Parathyroid adenoma (tissue), 2 donors: ENCODE measurements at regions not wholly inside any gene's neighbourhood (a gene's known extent, or its start where the extent isn't known, plus 50 kb on each side); places are given as distances from the start of the nearest gene placed in this dataset.
A peak's percentile ranks its signal among the peaks of the same experiment; 100 is the strongest.

Source experiments
- H2AFZ ChIP-seq: fragments of 300-600 bp; sonication (generic); one replicate; pipeline ENCODE4 v1.7.0; 2017; ENCODE audit warnings: antibody characterized with exemption, mild to moderate bottlenecking
- H3K27ac ChIP-seq: fragments of 300-600 bp; sonication (generic); one replicate; pipeline ENCODE4 v1.7.0; 2017
- H3K27me3 ChIP-seq: fragments of 300-600 bp; sonication (generic); one replicate; pipeline ENCODE4 v1.7.0; 2017; ENCODE audit warnings: low read length; ENCODE audit not compliant: control insufficient read depth, insufficient read depth
- H3K36me3 ChIP-seq: fragments of 300-600 bp; sonication (generic); one replicate; pipeline ENCODE4 v1.7.0; 2017; ENCODE audit warnings: low read length; ENCODE audit not compliant: control insufficient read depth, insufficient read depth
- H3K4me1 ChIP-seq: fragments of 300-600 bp; sonication (generic); one replicate; pipeline ENCODE4 v1.7.0; 2017; ENCODE audit warnings: control low read depth
- H3K4me2 ChIP-seq: fragments of 300-600 bp; sonication (generic); one replicate; pipeline ENCODE4 v1.7.0; 2017; ENCODE audit warnings: low read length
- H3K4me3 ChIP-seq: fragments of 300-600 bp; sonication (generic); one replicate; pipeline ENCODE4 v1.7.0; 2017; ENCODE audit warnings: low read depth, low read length
- H3K79me2 ChIP-seq: fragments of 300-600 bp; sonication (generic); one replicate; pipeline ENCODE4 v1.7.0; 2017; ENCODE audit warnings: control low read depth
- H3K9ac ChIP-seq: fragments of 300-600 bp; sonication (generic); one replicate; pipeline ENCODE4 v1.7.0; 2017; ENCODE audit warnings: mild to moderate bottlenecking
- H3K9me3 ChIP-seq: fragments of 300-600 bp; sonication (generic); one replicate; pipeline ENCODE4 v1.7.0; 2017; ENCODE audit warnings: low read length; ENCODE audit not compliant: control insufficient read depth
- TF ChIP-seq, protein P1 (sequence below): fragments of 300-600 bp; sonication (generic); IDR thresholded peaks from one replicate; pipeline ENCODE4 v1.7.0; 2017; ENCODE audit warnings: antibody characterized with exemption, mild to moderate bottlenecking
- donor health status: primary hyperparathyroidism.

DNA sequence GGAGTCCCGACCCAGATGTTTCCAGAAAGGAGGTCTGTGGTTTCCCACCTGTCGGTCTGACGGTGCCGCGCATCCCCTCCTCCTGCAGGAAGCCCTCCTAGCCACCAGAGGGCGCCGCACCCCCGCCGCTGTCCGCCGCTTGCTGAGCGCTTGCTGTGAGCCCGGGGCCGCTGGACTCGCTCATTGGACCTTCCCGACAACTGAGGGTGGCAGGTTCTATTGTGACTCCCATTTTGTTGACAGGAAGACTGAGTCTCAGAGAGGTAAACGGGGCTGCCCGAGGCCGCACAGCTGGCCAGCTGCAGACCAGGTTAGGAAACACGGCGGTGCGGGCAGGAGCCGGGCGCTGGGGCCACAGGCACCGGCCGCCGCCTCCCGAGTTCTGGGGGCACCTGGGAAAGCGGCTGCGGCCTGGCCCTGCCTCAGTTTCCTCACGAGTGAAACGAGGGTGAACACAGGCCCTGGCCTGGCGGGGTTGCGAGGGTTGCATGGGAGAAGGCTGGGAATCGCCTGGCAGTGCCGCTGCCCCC is 191.1 kb upstream of the CIBAR2 start:
- H3K27me3 ChIP-seq, result no peaks in the 10 kb centered on the region
- TF ChIP-seq, protein P1, sequence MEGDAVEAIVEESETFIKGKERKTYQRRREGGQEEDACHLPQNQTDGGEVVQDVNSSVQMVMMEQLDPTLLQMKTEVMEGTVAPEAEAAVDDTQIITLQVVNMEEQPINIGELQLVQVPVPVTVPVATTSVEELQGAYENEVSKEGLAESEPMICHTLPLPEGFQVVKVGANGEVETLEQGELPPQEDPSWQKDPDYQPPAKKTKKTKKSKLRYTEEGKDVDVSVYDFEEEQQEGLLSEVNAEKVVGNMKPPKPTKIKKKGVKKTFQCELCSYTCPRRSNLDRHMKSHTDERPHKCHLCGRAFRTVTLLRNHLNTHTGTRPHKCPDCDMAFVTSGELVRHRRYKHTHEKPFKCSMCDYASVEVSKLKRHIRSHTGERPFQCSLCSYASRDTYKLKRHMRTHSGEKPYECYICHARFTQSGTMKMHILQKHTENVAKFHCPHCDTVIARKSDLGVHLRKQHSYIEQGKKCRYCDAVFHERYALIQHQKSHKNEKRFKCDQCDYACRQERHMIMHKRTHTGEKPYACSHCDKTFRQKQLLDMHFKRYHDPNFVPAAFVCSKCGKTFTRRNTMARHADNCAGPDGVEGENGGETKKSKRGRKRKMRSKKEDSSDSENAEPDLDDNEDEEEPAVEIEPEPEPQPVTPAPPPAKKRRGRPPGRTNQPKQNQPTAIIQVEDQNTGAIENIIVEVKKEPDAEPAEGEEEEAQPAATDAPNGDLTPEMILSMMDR, result peak; percentile 88
- H3K4me2 ChIP-seq, result no peak overlapping the region
- no peak overlapping the region for H3K9ac ChIP-seq
- H3K36me3 ChIP-seq, result no peaks in the 10 kb centered on the region
- H2AFZ ChIP-seq, result no peak overlapping the region
- H3K27ac ChIP-seq, result no peak overlapping the region
- peaks cover 16% of the 10 kb centered on the region for H3K79me2 ChIP-seq
- no peaks in the 10 kb centered on the region for H3K9me3 ChIP-seq
- peaks cover 42% of the 10 kb centered on the region for H3K4me1 ChIP-seq
- no peak overlapping the region for H3K4me3 ChIP-seq

DNA sequence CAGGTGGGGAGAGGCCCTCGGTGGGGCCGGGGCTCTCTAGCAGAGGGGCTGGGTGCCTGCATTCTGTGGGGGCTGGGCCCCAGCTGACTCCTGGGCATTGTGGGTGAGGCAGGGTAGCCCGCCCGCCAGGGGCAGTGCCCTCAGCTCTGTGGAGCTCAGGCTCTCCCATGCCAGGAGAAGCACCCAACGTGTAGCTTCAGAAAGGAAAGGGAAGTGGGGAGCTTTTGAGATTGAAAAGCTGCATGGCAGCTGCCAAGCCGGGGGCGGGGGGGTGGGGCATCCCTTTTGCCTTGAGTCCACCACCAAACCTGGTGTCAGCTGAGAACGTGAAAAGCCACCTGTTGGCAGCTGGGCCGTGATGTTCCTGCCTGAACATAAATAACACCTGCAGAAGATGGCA is 192.1 kb upstream of the CIBAR2 start:
- H3K4me1 ChIP-seq, result peaks cover 42% of the 10 kb centered on the region
- H3K9me3 ChIP-seq, result no peaks in the 10 kb centered on the region
- H3K4me2 ChIP-seq, result no peak overlapping the region
- H3K27me3 ChIP-seq, result no peaks in the 10 kb centered on the region
- H2AFZ ChIP-seq, result no peak overlapping the region
- H3K4me3 ChIP-seq, result no peak overlapping the region
- H3K79me2 ChIP-seq, result peaks cover 22% of the 10 kb centered on the region
- H3K9ac ChIP-seq, result no peak overlapping the region
- H3K36me3 ChIP-seq, result no peaks in the 10 kb centered on the region
- TF ChIP-seq, protein P1, result no peak
- no peak overlapping the region for H3K27ac ChIP-seq

DNA sequence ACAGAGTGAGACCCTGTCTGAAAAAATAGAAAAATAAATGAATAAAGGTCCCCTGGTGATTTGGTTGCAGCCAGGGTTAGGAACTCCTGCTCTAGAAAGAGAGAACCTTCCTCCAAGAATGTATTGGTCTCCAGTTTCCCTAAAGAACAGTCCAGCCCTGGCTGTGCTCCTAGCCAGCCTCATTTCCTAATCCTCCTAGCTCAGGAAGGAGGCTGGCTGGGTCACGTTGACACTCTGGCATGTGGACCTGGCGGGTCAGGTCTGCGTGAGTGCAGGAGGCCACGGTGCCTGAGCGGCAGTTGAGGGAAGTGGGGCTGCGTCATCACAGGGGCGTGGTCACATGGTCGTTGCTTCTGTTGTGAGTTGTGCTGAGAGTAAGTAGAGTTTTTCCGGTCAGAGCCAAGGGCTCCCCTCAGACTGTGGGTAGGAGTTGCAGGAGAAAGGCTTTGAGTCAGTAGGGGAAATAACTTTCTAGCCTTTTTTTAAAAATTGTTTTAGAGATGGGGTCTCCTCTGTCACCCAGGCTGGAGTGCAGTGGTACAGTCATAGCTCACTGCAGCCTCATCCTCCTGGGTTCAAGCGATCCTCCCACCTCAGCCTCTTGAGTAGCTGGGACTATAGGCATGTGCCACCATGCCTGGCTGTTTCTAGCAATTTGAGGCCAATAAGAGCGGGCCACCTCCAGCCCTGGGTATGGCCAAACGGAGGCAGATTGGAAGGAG is 194.0 kb upstream of the CIBAR2 start:
- Histone ChIP-seq H3K4me1 (peaks cover 37% of the 10 kb centered on the region), H3K4me3 (no peak overlapping the region), H3K27me3 (no peaks in the 10 kb centered on the region), H3K9me3 (no peaks in the 10 kb centered on the region), H3K27ac (no peak overlapping the region), H3K79me2 (peaks cover 28% of the 10 kb centered on the region), H3K36me3 (no peaks in the 10 kb centered on the region), H2AFZ (no peak overlapping the region), H3K4me2 (no peak overlapping the region), H3K9ac (no peak overlapping the region)
- TF ChIP-seq, protein P1, result no peak

DNA sequence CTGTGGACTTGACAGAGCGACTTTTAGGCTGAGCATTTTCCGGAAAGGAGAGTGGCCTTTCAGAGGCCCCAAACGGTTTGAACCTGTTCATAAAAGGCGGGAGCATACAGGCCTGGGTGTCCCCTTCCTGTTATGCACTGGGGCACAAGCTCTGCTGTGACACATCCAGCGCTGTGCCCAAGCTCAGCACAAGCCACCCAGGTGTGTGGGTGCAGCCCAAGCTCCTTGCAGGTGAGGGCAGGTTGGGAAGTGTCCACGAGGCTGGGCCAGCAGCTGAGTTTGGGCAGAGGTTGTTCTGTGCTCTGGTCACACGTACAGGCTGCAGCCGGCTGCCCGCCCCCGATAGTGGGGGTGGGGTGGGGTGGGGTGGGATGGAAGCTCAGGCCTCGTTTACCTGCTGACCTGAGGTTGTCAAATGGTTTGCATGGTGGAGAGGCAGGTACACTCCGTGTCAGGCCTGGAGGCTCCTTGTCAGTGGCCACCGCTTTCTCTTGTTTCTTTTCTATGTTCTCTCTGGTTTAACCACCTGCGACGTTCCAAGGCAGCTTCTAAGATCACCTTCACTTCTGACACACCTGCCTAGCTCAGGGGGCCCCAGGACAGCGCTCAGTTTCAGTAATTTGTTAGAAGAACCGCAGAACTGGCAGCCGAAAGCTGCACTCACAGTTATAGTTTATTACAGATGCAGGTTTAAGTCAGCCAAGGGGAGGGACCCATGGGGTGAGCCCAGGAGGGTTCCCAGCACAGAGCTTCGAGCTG is 194.7 kb upstream of the CIBAR2 start:
- Histone ChIP-seq H2AFZ (no peak overlapping the region), H3K4me2 (no peak overlapping the region), H3K27me3 (no peaks in the 10 kb centered on the region), H3K9ac (no peak overlapping the region), H3K4me1 (peaks cover 31% of the 10 kb centered on the region), H3K4me3 (no peak overlapping the region), H3K27ac (no peak overlapping the region), H3K36me3 (no peaks in the 10 kb centered on the region), H3K9me3 (no peaks in the 10 kb centered on the region), H3K79me2 (peaks cover 32% of the 10 kb centered on the region)
- TF ChIP-seq, protein P1, result no peak
